Peyer's patch (tissue), 4 donors: ENCODE measurements at regions not wholly inside any gene's neighbourhood (a gene's known extent, or its start where the extent isn't known, plus 50 kb on each side); places are given as distances from the start of the nearest gene placed in this dataset.

Source experiments
- CTCF ChIP-seq, 6 experiments: fragments of 450-650 bp in 4 of 6; fragments of 200-600 bp in 2 of 6; sonication (generic) in 1 of 6; IDR thresholded peaks; one replicate each; pipeline ENCODE4 v1.5.1; 2017 to 2019; ENCODE audit warnings: antibody characterized with exemption in 6 of 6, mild to moderate bottlenecking in 3 of 6, moderate library complexity in 1 of 6
- POLR2A ChIP-seq, 2 donors: fragments of 450-650 bp; IDR thresholded peaks; one replicate each; pipeline ENCODE4 v1.5.1; 2017; ENCODE audit warnings: antibody characterized with exemption in 2 of 2, mild to moderate bottlenecking in 2 of 2, moderate library complexity in 2 of 2

DNA sequence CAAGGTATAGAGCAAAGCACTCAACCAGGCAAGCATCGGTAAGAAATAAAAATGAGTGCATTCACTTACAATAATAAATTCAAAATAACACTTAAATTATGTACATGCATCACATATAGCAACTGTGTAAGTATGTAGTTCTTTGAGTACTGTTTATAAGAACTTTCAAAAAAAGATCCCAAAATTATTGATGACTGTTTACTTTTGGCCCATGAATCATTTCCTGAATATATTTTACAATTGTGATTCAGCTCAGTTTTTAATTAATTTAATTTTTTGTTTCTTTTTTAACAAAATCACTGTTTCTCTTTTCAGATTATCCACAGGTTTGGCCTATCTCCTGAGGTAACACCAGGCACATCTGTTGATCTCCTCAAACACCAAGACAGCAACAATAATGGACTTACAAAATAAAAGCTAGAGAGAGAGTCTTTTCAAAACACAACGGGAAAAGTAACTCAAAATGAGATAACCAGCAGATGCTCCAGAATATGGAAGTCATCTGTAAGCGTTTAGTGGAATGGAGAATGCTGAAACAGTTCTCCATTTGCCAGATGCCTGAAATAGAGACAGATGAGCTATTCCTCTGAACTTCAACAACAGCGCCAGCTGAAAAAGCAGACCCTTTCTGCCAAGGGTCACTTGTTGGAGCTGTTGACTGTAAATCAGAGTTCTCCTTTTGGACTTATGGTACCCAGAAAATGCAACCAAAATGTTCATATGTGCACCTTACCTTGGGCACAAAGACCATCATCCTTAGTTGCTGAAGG lies 348.6 kb upstream of the RGMB start:
- no peak for TF ChIP-seq CTCF (IDR thresholded peaks at IDR 0.05)
- no peak for TF ChIP-seq POLR2A (IDR thresholded peaks at IDR 0.05)
